ENCODE measurements at regions not wholly inside any gene's neighbourhood (a gene's known extent, or its start where the extent isn't known, plus 50 kb on each side); places are given as distances from the start of the nearest gene placed in this dataset.
"Not testable (repeated sequence)": the region's sequence is repeated elsewhere in the genome, so short reads cannot be mapped to it uniquely, and the experiment has no call there.

- Histone ChIP-seq H3K4me1 (no peaks in the 10 kb centered on the region), H3K27ac (no peak overlapping the region), H3K36me3 (no peaks in the 10 kb centered on the region), H3K27me3 (no peaks in the 10 kb centered on the region), H3K9me3 (no peaks in the 10 kb centered on the region), H3K4me3 (no peak overlapping the region)
- no peak for TF ChIP-seq CTCF (IDR thresholded peaks at IDR 0.05)
- no peak for TF ChIP-seq POLR2A (IDR thresholded peaks at IDR 0.05)
- intact Hi-C loops (cut with DNase I; ENCODE audit: low total_unique reads) = no loop called here
- DNase-seq = no peak
Measured at GRCh38 chr13:80679423-80679822, 338.5 kb upstream of the SPRY2 start.

GRCh38 chr13:80677227-80677626 lies 336.3 kb upstream of the SPRY2 start:
- H3K9me3 ChIP-seq = no peaks in the 10 kb centered on the region
- no peaks in the 10 kb centered on the region for H3K27me3 ChIP-seq
- no peak for DNase-seq
- no peak overlapping the region for H3K4me3 ChIP-seq
- no peak for TF ChIP-seq POLR2A (IDR thresholded peaks at IDR 0.05)
- TF ChIP-seq CTCF (IDR thresholded peaks at IDR 0.05) = no peak
- H3K36me3 ChIP-seq = no peaks in the 10 kb centered on the region
- intact Hi-C loops (cut with DNase I; ENCODE audit: low total_unique reads) = no loop called here
- no peaks in the 10 kb centered on the region for H3K4me1 ChIP-seq
- no peak overlapping the region for H3K27ac ChIP-seq

GRCh38 chr13:80675442-80675841 lies 334.5 kb upstream of the SPRY2 start:
- H3K27ac ChIP-seq; H3K9me3 ChIP-seq; H3K4me1 ChIP-seq; DNase-seq; H3K27me3 ChIP-seq; H3K36me3 ChIP-seq; H3K4me3 ChIP-seq; intact Hi-C loops (cut with DNase I; ENCODE audit: low total_unique reads): not testable (repeated sequence)

GRCh38 chr13:80671773-80672172 lies 330.8 kb upstream of the SPRY2 start:
- H3K4me3 ChIP-seq = no peak overlapping the region
- H3K36me3 ChIP-seq = no peaks in the 10 kb centered on the region
- H3K4me1 ChIP-seq = no peaks in the 10 kb centered on the region
- intact Hi-C loops (cut with DNase I; ENCODE audit: low total_unique reads) = no loop called here
- H3K27ac ChIP-seq = no peak overlapping the region
- TF ChIP-seq CTCF (IDR thresholded peaks at IDR 0.05) = no peak
- no peak for TF ChIP-seq POLR2A (IDR thresholded peaks at IDR 0.05)
- no peaks in the 10 kb centered on the region for H3K9me3 ChIP-seq
- H3K27me3 ChIP-seq = no peaks in the 10 kb centered on the region
- no peak for DNase-seq

GRCh38 chr13:80669112-80669511 lies 328.2 kb upstream of the SPRY2 start:
- Histone ChIP-seq H3K27me3 (no peaks in the 10 kb centered on the region), H3K4me1 (no peaks in the 10 kb centered on the region), H3K4me3 (no peak overlapping the region), H3K27ac (no peak overlapping the region), H3K36me3 (no peaks in the 10 kb centered on the region), H3K9me3 (no peaks in the 10 kb centered on the region)
- intact Hi-C loops (cut with DNase I; ENCODE audit: low total_unique reads) = no loop called here
- TF ChIP-seq POLR2A (IDR thresholded peaks at IDR 0.05) (no peak), CTCF (IDR thresholded peaks at IDR 0.05) (no peak)
- no peak for DNase-seq

DNA sequence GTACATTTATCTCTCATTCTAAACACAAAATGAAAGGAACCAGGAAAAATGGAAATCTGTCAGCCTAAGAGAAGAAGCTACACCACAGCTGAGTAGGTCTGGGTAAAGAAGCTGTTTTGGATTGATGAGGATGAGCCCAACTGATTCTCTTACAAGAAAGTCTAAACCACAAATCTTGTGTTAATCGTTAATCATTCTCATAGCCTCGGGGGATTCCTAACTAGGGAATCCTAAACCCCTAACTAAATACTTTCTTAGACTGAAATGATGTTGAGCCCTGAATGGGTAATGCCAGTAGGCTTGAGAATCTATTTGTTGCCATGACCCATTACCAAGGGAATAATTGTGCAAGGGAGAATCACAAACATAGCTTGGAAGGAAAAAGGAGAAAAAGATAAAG lies 327.5 kb upstream of the SPRY2 start:
- Histone ChIP-seq H3K9me3 (no peaks in the 10 kb centered on the region), H3K4me1 (no peaks in the 10 kb centered on the region)
- intact Hi-C loops (cut with DNase I; ENCODE audit: low total_unique reads) = no loop called here

More for the DNA sequence above, 327.5 kb upstream of the SPRY2 start:
- no peaks in the 10 kb centered on the region for H3K27me3 ChIP-seq
- TF ChIP-seq POLR2A (IDR thresholded peaks at IDR 0.05) = no peak
- no peak for TF ChIP-seq CTCF (IDR thresholded peaks at IDR 0.05)
- no peak overlapping the region for H3K4me3 ChIP-seq
- H3K27ac ChIP-seq = no peak overlapping the region
- no peaks in the 10 kb centered on the region for H3K36me3 ChIP-seq
- no peak for DNase-seq
